GM23338 (cell line): ENCODE measurements at regions not wholly inside any gene's neighbourhood (a gene's known extent, or its start where the extent isn't known, plus 50 kb on each side); places are given as distances from the start of the nearest gene placed in this dataset.

Source experiments
- CREB1 ChIP-seq: fragments of 250-450 bp; sonication (Bioruptor Pico); IDR thresholded peaks from 2 replicates; pipeline ENCODE4 v1.5.0; 2020; ENCODE audit warnings: low read depth, mild to moderate bottlenecking, moderate library complexity
- EZH2 ChIP-seq: fragments of 200-600 bp; sonication (generic); IDR thresholded peaks from one replicate; pipeline ENCODE4 v1.8.0; 2017; ENCODE audit warnings: antibody characterized with exemption, mild to moderate bottlenecking, low read depth; ENCODE audit not compliant: unreplicated experiment
- EZH2phosphoT487 ChIP-seq: fragments of 200-600 bp; sonication (generic); IDR thresholded peaks from one replicate; pipeline ENCODE4 v1.8.1; 2018; ENCODE audit warnings: antibody characterized with exemption; ENCODE audit not compliant: unreplicated experiment
- JUNB ChIP-seq: IDR thresholded peaks from one replicate; pipeline ENCODE4 v1.6.1; 2016; ENCODE audit warnings: antibody characterized with exemption; ENCODE audit not compliant: unreplicated experiment
- NANOG ChIP-seq: IDR thresholded peaks from 2 replicates; pipeline ENCODE4 v1.6.1; 2016; ENCODE audit warnings: antibody characterized with exemption, borderline replicate concordance
- POLR2AphosphoS5 ChIP-seq: IDR thresholded peaks from 2 replicates; pipeline ENCODE4 v1.6.1; 2016; ENCODE audit warnings: antibody characterized with exemption, low read depth
- STAT1 ChIP-seq: IDR thresholded peaks from one replicate; pipeline ENCODE4 v1.6.1; 2016; ENCODE audit warnings: antibody characterized with exemption; ENCODE audit not compliant: unreplicated experiment
- ZNF114 ChIP-seq: fragments of 250-450 bp; sonication (Bioruptor Pico); IDR thresholded peaks from 2 replicates; pipeline ENCODE4 v1.5.0; 2020; ENCODE audit warnings: mild to moderate bottlenecking, moderate library complexity
- ZNF331 ChIP-seq: fragments of 250-450 bp; sonication (Bioruptor Pico); IDR thresholded peaks from 2 replicates; pipeline ENCODE4 v1.5.0; 2020; ENCODE audit warnings: low read depth, mild to moderate bottlenecking, moderate library complexity
- TF ChIP-seq, protein P1 (sequence below), 2 experiments: fragments of 200-600 bp in 1 of 2; sonication (generic) in 1 of 2; conservative IDR thresholded peaks; 2 replicates each; pipeline versions ENCODE4 v1.5.1 to v1.6.1; 2016 to 2017; ENCODE audit warnings: antibody characterized with exemption in 2 of 2, low read depth in 2 of 2, mild to moderate bottlenecking in 2 of 2, moderate library complexity in 1 of 2
- TF ChIP-seq, protein P2 (sequence below): IDR thresholded peaks from one replicate; pipeline ENCODE4 v1.6.1; 2018; ENCODE audit warnings: antibody characterized with exemption; ENCODE audit not compliant: unreplicated experiment
- TF ChIP-seq, protein P3 (sequence below): IDR thresholded peaks from 2 replicates; pipeline ENCODE4 v1.6.1; 2016; ENCODE audit warnings: antibody characterized with exemption
- TF ChIP-seq, protein P4 (sequence below): fragments of 250-450 bp; sonication (Bioruptor Pico); IDR thresholded peaks from 2 replicates; pipeline ENCODE4 v1.5.0; 2020; ENCODE audit warnings: mild to moderate bottlenecking, moderate library complexity

DNA sequence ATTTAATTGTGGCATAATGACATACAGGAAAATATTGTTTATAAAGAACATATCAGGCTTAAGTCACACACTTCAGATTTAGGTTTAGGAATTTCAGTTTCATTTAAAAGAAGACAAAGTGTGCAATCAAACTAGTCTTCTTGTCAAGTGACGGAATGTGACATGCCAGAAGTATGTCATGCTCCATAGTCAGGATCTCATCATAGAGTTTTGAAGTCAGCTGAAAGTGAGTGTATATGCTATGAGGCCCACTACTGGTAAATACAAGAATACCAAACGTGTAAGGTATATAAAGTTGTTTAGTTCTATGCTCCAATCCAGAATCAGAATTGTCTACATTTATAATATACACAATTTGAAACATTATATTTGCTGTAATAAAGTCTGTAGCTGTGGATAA is 988.4 kb downstream of the TBL1XR1 start:
- TF ChIP-seq, protein P1, sequence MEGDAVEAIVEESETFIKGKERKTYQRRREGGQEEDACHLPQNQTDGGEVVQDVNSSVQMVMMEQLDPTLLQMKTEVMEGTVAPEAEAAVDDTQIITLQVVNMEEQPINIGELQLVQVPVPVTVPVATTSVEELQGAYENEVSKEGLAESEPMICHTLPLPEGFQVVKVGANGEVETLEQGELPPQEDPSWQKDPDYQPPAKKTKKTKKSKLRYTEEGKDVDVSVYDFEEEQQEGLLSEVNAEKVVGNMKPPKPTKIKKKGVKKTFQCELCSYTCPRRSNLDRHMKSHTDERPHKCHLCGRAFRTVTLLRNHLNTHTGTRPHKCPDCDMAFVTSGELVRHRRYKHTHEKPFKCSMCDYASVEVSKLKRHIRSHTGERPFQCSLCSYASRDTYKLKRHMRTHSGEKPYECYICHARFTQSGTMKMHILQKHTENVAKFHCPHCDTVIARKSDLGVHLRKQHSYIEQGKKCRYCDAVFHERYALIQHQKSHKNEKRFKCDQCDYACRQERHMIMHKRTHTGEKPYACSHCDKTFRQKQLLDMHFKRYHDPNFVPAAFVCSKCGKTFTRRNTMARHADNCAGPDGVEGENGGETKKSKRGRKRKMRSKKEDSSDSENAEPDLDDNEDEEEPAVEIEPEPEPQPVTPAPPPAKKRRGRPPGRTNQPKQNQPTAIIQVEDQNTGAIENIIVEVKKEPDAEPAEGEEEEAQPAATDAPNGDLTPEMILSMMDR (conservative IDR thresholded peaks at IDR 0.05; ENCODE audit: low read depth in 2 of 2): peak in 1 of 2 experiments; percentile 17; a peak in 1 of 4 replicates
- no peak for TF ChIP-seq EZH2
- TF ChIP-seq POLR2AphosphoS5: no peak
- TF ChIP-seq, protein P2, sequence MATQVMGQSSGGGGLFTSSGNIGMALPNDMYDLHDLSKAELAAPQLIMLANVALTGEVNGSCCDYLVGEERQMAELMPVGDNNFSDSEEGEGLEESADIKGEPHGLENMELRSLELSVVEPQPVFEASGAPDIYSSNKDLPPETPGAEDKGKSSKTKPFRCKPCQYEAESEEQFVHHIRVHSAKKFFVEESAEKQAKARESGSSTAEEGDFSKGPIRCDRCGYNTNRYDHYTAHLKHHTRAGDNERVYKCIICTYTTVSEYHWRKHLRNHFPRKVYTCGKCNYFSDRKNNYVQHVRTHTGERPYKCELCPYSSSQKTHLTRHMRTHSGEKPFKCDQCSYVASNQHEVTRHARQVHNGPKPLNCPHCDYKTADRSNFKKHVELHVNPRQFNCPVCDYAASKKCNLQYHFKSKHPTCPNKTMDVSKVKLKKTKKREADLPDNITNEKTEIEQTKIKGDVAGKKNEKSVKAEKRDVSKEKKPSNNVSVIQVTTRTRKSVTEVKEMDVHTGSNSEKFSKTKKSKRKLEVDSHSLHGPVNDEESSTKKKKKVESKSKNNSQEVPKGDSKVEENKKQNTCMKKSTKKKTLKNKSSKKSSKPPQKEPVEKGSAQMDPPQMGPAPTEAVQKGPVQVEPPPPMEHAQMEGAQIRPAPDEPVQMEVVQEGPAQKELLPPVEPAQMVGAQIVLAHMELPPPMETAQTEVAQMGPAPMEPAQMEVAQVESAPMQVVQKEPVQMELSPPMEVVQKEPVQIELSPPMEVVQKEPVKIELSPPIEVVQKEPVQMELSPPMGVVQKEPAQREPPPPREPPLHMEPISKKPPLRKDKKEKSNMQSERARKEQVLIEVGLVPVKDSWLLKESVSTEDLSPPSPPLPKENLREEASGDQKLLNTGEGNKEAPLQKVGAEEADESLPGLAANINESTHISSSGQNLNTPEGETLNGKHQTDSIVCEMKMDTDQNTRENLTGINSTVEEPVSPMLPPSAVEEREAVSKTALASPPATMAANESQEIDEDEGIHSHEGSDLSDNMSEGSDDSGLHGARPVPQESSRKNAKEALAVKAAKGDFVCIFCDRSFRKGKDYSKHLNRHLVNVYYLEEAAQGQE: no peak
- TF ChIP-seq NANOG: no peak
- TF ChIP-seq EZH2phosphoT487: no peak
- TF ChIP-seq, protein P3, sequence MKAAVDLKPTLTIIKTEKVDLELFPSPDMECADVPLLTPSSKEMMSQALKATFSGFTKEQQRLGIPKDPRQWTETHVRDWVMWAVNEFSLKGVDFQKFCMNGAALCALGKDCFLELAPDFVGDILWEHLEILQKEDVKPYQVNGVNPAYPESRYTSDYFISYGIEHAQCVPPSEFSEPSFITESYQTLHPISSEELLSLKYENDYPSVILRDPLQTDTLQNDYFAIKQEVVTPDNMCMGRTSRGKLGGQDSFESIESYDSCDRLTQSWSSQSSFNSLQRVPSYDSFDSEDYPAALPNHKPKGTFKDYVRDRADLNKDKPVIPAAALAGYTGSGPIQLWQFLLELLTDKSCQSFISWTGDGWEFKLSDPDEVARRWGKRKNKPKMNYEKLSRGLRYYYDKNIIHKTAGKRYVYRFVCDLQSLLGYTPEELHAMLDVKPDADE: no peak
- no peak for TF ChIP-seq JUNB
- TF ChIP-seq STAT1: no peak
- TF ChIP-seq CREB1 (CRISPR knock-in tag): no peak
- no peak for TF ChIP-seq ZNF114 (CRISPR knock-in tag)
- TF ChIP-seq ZNF331 (CRISPR knock-in tag): no peak
- TF ChIP-seq, protein P4, sequence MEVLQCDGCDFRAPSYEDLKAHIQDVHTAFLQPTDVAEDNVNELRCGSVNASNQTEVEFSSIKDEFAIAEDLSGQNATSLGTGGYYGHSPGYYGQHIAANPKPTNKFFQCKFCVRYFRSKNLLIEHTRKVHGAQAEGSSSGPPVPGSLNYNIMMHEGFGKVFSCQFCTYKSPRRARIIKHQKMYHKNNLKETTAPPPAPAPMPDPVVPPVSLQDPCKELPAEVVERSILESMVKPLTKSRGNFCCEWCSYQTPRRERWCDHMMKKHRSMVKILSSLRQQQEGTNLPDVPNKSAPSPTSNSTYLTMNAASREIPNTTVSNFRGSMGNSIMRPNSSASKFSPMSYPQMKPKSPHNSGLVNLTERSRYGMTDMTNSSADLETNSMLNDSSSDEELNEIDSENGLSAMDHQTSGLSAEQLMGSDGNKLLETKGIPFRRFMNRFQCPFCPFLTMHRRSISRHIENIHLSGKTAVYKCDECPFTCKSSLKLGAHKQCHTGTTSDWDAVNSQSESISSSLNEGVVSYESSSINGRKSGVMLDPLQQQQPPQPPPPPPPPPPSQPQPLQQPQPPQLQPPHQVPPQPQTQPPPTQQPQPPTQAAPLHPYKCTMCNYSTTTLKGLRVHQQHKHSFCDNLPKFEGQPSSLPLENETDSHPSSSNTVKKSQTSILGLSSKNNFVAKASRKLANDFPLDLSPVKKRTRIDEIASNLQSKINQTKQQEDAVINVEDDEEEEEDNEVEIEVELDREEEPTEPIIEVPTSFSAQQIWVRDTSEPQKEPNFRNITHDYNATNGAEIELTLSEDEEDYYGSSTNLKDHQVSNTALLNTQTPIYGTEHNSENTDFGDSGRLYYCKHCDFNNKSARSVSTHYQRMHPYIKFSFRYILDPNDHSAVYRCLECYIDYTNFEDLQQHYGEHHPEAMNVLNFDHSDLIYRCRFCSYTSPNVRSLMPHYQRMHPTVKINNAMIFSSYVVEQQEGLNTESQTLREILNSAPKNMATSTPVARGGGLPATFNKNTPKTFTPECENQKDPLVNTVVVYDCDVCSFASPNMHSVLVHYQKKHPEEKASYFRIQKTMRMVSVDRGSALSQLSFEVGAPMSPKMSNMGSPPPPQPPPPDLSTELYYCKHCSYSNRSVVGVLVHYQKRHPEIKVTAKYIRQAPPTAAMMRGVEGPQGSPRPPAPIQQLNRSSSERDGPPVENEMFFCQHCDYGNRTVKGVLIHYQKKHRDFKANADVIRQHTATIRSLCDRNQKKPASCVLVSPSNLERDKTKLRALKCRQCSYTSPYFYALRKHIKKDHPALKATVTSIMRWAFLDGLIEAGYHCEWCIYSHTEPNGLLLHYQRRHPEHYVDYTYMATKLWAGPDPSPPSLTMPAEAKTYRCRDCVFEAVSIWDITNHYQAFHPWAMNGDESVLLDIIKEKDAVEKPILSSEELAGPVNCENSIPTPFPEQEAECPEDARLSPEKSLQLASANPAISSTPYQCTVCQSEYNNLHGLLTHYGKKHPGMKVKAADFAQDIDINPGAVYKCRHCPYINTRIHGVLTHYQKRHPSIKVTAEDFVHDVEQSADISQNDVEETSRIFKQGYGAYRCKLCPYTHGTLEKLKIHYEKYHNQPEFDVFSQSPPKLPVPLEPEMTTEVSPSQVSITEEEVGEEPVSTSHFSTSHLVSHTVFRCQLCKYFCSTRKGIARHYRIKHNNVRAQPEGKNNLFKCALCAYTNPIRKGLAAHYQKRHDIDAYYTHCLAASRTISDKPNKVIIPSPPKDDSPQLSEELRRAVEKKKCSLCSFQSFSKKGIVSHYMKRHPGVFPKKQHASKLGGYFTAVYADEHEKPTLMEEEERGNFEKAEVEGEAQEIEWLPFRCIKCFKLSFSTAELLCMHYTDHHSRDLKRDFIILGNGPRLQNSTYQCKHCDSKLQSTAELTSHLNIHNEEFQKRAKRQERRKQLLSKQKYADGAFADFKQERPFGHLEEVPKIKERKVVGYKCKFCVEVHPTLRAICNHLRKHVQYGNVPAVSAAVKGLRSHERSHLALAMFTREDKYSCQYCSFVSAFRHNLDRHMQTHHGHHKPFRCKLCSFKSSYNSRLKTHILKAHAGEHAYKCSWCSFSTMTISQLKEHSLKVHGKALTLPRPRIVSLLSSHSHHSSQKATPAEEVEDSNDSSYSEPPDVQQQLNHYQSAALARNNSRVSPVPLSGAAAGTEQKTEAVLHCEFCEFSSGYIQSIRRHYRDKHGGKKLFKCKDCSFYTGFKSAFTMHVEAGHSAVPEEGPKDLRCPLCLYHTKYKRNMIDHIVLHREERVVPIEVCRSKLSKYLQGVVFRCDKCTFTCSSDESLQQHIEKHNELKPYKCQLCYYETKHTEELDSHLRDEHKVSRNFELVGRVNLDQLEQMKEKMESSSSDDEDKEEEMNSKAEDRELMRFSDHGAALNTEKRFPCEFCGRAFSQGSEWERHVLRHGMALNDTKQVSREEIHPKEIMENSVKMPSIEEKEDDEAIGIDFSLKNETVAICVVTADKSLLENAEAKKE (CRISPR knock-in tag): no peak
